Mammary epithelial cell (primary cell): ENCODE measurements at regions not wholly inside any gene's neighbourhood (a gene's known extent, or its start where the extent isn't known, plus 50 kb on each side); places are given as distances from the start of the nearest gene placed in this dataset.

Experiments used
- EZH2 ChIP-seq: IDR thresholded peaks from 2 replicates; pipeline ENCODE4 v1.6.1; 2012; ENCODE audit warnings: low read length, inconsistent platforms, borderline replicate concordance
- TF ChIP-seq, protein P1 (sequence below), 2 donors: IDR thresholded peaks in 1 of 2; conservative IDR thresholded peaks in 1 of 2; 2 replicates each; pipeline ENCODE4 v1.5.1; 2011 to 2012; ENCODE audit warnings: inconsistent platforms in 2 of 2, low read length in 2 of 2, mild to moderate bottlenecking in 2 of 2, control low read depth in 1 of 2, low read depth in 1 of 2; ENCODE audit not compliant: insufficient read depth in 1 of 2; ENCODE audit errors: extremely low read depth in 1 of 2

DNA sequence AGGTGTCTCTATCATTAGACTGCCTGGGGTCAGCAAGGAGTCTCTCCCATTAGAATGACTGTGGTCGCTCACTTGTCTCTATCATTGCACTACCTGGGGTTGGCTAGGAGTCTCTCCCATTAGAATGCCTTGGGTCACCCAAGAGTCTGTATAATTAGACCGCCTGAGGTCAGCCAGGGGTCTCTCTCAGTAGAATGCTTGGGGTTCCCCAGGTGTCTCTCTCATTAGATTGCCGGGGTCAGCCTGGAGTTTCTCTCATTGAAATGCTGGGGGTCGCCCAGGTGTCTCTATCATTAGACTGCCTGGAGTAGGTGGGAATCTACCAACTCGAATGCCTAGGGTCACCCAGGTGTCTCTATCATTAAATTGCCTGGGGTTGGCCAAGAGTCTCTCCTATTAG is 2231.6 kb downstream of the TP53TG3F start:
- TF ChIP-seq, protein P1, sequence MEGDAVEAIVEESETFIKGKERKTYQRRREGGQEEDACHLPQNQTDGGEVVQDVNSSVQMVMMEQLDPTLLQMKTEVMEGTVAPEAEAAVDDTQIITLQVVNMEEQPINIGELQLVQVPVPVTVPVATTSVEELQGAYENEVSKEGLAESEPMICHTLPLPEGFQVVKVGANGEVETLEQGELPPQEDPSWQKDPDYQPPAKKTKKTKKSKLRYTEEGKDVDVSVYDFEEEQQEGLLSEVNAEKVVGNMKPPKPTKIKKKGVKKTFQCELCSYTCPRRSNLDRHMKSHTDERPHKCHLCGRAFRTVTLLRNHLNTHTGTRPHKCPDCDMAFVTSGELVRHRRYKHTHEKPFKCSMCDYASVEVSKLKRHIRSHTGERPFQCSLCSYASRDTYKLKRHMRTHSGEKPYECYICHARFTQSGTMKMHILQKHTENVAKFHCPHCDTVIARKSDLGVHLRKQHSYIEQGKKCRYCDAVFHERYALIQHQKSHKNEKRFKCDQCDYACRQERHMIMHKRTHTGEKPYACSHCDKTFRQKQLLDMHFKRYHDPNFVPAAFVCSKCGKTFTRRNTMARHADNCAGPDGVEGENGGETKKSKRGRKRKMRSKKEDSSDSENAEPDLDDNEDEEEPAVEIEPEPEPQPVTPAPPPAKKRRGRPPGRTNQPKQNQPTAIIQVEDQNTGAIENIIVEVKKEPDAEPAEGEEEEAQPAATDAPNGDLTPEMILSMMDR (conservative IDR thresholded peaks at IDR 0.05 in 1 of 2, IDR thresholded peaks at IDR 0.05 in 1 of 2; ENCODE audit: extremely low read depth in 1 of 2, insufficient read depth in 1 of 2, low read depth in 1 of 2, low read length in 2 of 2), result no peak
- no peak for TF ChIP-seq EZH2
